Left lung (tissue), 4 donors: ENCODE measurements at regions not wholly inside any gene's neighbourhood (a gene's known extent, or its start where the extent isn't known, plus 50 kb on each side); places are given as distances from the start of the nearest gene placed in this dataset.

ENCODE experiments used
- ATAC-seq: fragments of 200-7000 bp; cut with Tn5 transposase; one replicate; pipeline ENCODE4 v1.9.1; 2020; ENCODE audit warnings: moderate library complexity
- DNase-seq, 4 donors: peaks; one replicate each; pipeline ENCODE4 v3.0.0-alpha.2; 2013 to 2020
- H3K27ac ChIP-seq, 2 donors: fragments of 200-600 bp; sonication (generic) in 1 of 2; one replicate each; pipeline versions ENCODE4 v1.5.0 to v1.8.0; 2020 to 2021
- H3K27me3 ChIP-seq, 2 donors: fragments of 200-600 bp; sonication (generic) in 1 of 2; one replicate each; pipeline versions ENCODE4 v1.5.0 to v1.8.0; 2020 to 2021
- H3K36me3 ChIP-seq, 2 donors: fragments of 200-600 bp; sonication (generic) in 1 of 2; one replicate each; pipeline versions ENCODE4 v1.5.0 to v1.8.0; 2020 to 2021
- H3K4me1 ChIP-seq, 2 donors: fragments of 200-600 bp; one replicate each; pipeline ENCODE4 v1.8.0; 2021
- H3K4me3 ChIP-seq, 2 donors: fragments of 200-600 bp; sonication (generic) in 1 of 2; one replicate each; pipeline versions ENCODE4 v1.5.0 to v1.8.0; 2020 to 2021; ENCODE audit warnings: mild to moderate bottlenecking in 1 of 2
- H3K9me3 ChIP-seq, 2 donors: fragments of 200-600 bp; sonication (generic) in 1 of 2; one replicate each; pipeline versions ENCODE4 v1.5.0 to v1.8.0; 2020 to 2021
- intact Hi-C, 2 donors: fragments of 100-400 bp; cut with DNase I; formaldehyde crosslinking; loops; one replicate each; pipeline versions ENCODE4 v1.11.2 to v1.14.2; 2022
- TF ChIP-seq, protein P1 (sequence below), 2 donors: fragments of 200-600 bp; sonication (generic) in 1 of 2; IDR thresholded peaks; one replicate each; pipeline versions ENCODE4 v1.5.0 to v1.8.0; 2021; ENCODE audit warnings: antibody characterized with exemption in 2 of 2
- donor health status: DM: no; HTN: yes; CAD: no.
- donor health status: DM: no; HTN: no; CAD: no.

DNA sequence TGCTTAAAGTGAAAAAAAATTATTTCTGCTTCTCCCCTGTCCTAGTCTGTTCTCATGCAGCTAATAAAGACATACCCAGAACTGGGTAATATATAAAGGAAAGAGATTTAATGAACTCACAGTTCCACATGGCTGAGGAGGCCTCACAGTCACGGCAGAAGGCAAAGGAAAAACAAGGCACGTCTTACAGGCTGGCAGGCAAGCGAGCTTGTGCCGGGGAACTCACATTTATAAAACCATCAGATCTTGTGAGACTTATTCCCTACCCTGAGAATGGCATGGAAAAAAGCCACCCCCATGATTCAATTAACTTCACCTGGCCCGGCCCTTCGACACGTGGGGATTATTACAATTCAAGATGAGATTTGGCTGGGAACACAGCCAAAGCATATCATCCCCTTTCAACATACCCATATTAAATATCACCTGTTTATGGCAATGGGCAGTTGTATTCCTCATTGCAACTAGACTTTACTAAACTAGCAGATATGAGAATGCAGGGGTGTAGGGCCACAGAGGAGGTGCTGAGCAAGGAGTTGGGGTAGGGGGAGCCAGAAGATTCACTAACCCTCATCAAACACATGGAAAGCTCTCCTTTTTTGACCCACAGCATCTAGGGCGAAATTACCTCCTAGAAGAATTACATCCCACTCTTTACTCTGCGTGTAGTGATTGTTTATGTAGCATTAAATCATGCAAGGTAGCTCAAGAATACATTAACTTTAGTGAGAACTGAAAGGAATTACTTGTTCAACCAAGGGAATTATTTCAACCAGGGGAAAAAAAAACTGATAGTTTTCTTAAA lies 183.3 kb upstream of the DOK6 start:
- no peak overlapping the region for H3K27ac ChIP-seq
- no peaks in the 10 kb centered on the region for H3K36me3 ChIP-seq
- no peaks in the 10 kb centered on the region for H3K27me3 ChIP-seq
- no peaks in the 10 kb centered on the region for H3K9me3 ChIP-seq
- DNase-seq, result no peak
- intact Hi-C loops, result no loop called here
- TF ChIP-seq, protein P1, sequence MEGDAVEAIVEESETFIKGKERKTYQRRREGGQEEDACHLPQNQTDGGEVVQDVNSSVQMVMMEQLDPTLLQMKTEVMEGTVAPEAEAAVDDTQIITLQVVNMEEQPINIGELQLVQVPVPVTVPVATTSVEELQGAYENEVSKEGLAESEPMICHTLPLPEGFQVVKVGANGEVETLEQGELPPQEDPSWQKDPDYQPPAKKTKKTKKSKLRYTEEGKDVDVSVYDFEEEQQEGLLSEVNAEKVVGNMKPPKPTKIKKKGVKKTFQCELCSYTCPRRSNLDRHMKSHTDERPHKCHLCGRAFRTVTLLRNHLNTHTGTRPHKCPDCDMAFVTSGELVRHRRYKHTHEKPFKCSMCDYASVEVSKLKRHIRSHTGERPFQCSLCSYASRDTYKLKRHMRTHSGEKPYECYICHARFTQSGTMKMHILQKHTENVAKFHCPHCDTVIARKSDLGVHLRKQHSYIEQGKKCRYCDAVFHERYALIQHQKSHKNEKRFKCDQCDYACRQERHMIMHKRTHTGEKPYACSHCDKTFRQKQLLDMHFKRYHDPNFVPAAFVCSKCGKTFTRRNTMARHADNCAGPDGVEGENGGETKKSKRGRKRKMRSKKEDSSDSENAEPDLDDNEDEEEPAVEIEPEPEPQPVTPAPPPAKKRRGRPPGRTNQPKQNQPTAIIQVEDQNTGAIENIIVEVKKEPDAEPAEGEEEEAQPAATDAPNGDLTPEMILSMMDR (IDR thresholded peaks at IDR 0.05), result no peak
- H3K4me3 ChIP-seq, result no peak overlapping the region
- no peak for ATAC-seq
- no peaks in the 10 kb centered on the region for H3K4me1 ChIP-seq

DNA sequence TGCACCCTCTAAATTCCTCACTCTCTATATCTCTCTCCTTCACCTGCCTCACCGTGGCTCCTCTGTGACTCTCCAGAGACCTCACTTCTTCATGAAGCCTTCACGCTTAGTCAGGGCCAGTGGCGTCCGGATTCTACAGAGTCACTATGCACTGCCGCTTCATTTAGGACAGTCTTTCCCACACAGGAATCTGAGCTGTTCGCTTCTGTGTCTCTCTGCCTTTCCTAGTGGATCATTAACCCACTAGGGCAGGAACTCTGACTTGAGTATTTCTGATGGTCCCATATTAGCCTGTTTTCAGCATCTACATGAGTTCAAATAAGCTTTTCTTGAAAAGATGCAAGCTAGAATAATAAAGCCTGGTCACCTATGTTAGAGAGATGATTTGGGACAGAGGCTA lies 180.2 kb upstream of the DOK6 start:
- no peaks in the 10 kb centered on the region for H3K27me3 ChIP-seq
- ATAC-seq (no peak), DNase-seq (no peak)
- no peak overlapping the region for H3K27ac ChIP-seq
- no peaks in the 10 kb centered on the region for H3K4me1 ChIP-seq
- no peaks in the 10 kb centered on the region for H3K36me3 ChIP-seq
- no peak overlapping the region for H3K4me3 ChIP-seq
- TF ChIP-seq, protein P1 (IDR thresholded peaks at IDR 0.05), result no peak
- no peaks in the 10 kb centered on the region for H3K9me3 ChIP-seq
- intact Hi-C loops, result no loop called here

DNA sequence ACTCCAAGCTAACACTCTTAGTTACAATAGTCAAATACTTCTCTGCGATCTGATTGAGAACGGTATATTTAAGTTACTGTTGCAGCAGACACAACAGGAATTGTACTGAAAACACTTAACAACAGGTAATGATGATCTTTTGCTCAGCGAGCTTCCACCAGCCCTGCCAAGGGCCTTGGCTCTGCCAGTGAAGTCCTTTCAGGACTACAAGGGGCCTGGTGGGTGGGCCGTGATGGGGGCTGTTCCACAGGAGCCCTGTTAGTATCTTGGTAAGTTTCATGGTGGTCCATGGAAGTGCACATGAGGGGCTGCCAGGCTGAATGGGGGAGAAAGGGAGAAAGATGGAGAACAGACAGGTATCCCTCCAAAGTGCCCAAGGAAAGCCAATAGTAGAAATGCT lies 178.6 kb upstream of the DOK6 start:
- Histone ChIP-seq H3K27me3 (no peaks in the 10 kb centered on the region), H3K4me3 (no peak overlapping the region), H3K27ac (no peak overlapping the region), H3K36me3 (no peaks in the 10 kb centered on the region), H3K9me3 (no peaks in the 10 kb centered on the region), H3K4me1 (no peaks in the 10 kb centered on the region)
- TF ChIP-seq, protein P1 (IDR thresholded peaks at IDR 0.05), result no peak
- intact Hi-C loops, result no loop called here
- ATAC-seq (no peak), DNase-seq (peak in 1 of 4 donors; percentile 28)

DNA sequence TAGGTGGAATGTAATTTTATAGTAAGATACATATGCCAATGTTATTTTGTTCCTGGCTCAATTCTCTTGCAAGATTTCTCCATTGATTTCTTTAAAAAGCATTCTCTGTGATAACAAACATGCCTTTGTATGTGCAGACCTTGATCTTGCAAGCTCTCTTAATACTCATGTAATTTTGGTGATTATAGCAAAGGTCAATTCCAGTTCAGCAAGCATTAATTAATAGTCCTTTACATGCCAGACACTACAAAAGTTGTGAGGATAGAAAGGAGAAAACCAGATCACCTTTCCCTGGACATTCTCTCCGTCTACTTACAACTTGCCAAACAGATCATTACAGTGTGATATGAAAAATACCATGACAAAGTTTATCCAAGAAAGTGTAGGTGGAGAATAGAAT lies 173.7 kb upstream of the DOK6 start:
- TF ChIP-seq, protein P1 (IDR thresholded peaks at IDR 0.05), result no peak
- DNase-seq, result no peak
- no peak overlapping the region for H3K4me3 ChIP-seq
- intact Hi-C loops, result no loop called here
- no peaks in the 10 kb centered on the region for H3K9me3 ChIP-seq
- ATAC-seq, result no peak
- H3K27me3 ChIP-seq, result no peaks in the 10 kb centered on the region
- no peaks in the 10 kb centered on the region for H3K36me3 ChIP-seq
- no peak overlapping the region for H3K27ac ChIP-seq
- H3K4me1 ChIP-seq, result no peaks in the 10 kb centered on the region

DNA sequence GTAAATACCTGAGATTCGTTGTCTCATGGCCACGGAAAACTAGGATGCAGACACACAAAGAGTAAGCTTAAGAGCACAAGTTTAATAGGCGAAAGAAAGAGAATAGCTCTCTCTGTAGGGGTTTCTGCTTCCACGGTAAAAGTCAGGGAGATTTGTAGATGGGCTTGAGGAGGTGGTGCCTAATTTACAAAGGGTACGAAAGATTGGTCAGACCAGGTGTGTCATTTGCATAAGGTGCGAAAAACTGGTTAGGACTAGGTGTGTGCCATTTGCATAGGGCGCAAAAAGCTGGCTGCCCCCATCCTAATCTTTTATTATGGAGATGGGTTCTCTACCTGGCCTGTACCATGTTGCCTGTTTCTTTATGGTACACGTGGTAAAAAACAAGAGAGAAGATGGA lies 170.5 kb upstream of the DOK6 start:
- no peak for ATAC-seq

More for the DNA sequence above, 170.5 kb upstream of the DOK6 start:
- no peaks in the 10 kb centered on the region for H3K36me3 ChIP-seq
- H3K27ac ChIP-seq, result no peak overlapping the region
- no peak for DNase-seq
- TF ChIP-seq, protein P1 (IDR thresholded peaks at IDR 0.05), result no peak
- intact Hi-C loops, result no loop called here
- no peak overlapping the region for H3K4me3 ChIP-seq
- H3K27me3 ChIP-seq, result no peaks in the 10 kb centered on the region
- H3K4me1 ChIP-seq, result no peaks in the 10 kb centered on the region
- no peaks in the 10 kb centered on the region for H3K9me3 ChIP-seq
